ENCODE measurements at regions not wholly inside any gene's neighbourhood (a gene's known extent, or its start where the extent isn't known, plus 50 kb on each side); places are given as distances from the start of the nearest gene placed in this dataset.

DNA sequence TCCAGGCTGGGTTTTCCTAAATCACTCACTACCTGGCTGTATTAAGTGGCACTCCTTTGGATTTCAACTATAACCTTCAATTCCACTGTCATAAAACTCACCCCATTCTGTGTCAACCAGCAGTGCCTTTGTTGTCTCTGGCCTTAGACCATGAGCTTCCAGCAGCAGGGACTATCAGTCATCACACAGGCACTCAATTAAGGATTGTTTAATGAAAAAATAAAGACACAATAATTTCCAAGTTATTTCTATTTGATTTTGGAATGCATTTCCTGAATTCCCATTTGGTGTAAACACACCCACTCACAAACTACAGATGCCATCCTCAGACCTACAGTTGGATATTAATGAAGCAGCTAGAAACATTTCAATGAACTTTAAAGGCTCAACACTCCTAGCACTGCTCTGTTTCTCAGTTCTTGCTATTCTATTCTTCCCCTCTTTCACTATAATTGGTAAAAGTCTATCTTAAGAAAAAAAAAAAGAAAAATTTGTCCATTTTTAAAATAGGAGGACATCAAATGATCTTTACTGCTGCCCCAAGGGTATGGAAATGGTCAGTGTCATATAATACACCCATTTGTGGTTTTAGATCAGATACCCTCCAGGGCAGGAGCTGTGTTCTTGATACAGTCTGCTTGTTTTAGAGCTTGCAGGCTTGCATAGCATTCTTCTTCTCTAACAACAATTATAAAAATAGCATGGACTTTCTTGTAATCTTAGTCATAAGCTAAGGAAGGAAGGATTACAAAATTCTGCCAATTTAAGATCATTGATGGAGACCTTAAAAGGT is 156.4 kb downstream of the PTGER3 start:
- H3K4me2 ChIP-seq = no peak overlapping the region

DNA sequence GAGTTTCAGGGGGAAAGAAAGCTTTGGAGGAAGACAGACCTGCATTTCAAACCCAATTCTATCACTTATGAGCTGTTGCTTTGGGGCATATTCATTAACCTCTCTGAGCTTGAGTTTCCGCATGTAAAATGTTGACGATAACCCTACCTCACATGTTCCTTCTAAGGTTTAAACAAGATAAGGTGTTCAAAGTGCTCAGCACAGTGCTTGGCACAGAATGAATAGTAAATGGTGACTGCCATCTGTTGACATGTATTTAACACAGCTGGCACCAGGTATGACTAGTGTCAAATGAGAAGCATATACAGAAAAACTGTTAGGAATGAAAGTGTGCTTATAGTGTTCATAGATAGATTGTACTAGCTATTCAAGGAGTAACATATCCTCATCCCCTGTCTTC is 155.5 kb downstream of the PTGER3 start:
- no peaks in the 10 kb centered on the region for H3K9me3 ChIP-seq (ENCODE audit: low read depth)
- H3K79me2 ChIP-seq = no peaks in the 10 kb centered on the region
- no peak overlapping the region for H2AFZ ChIP-seq
- no peak overlapping the region for H3K27ac ChIP-seq
- H3K4me1 ChIP-seq (ENCODE audit: insufficient read depth) = no peaks in the 10 kb centered on the region
- TF ChIP-seq, protein P1, sequence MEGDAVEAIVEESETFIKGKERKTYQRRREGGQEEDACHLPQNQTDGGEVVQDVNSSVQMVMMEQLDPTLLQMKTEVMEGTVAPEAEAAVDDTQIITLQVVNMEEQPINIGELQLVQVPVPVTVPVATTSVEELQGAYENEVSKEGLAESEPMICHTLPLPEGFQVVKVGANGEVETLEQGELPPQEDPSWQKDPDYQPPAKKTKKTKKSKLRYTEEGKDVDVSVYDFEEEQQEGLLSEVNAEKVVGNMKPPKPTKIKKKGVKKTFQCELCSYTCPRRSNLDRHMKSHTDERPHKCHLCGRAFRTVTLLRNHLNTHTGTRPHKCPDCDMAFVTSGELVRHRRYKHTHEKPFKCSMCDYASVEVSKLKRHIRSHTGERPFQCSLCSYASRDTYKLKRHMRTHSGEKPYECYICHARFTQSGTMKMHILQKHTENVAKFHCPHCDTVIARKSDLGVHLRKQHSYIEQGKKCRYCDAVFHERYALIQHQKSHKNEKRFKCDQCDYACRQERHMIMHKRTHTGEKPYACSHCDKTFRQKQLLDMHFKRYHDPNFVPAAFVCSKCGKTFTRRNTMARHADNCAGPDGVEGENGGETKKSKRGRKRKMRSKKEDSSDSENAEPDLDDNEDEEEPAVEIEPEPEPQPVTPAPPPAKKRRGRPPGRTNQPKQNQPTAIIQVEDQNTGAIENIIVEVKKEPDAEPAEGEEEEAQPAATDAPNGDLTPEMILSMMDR (IDR thresholded peaks at IDR 0.05; ENCODE audit: poor library complexity) = no peak
- no peak for TF ChIP-seq EZH2 (IDR thresholded peaks at IDR 0.05; ENCODE audit: borderline replicate concordance)
- TF ChIP-seq EZH2phosphoT487 (IDR thresholded peaks at IDR 0.05; ENCODE audit: low read depth, severe bottlenecking, unreplicated experiment) = no peak
- no peak overlapping the region for H3K4me3 ChIP-seq
- no peaks in the 10 kb centered on the region for H4K20me1 ChIP-seq (ENCODE audit: insufficient read depth, poor library complexity, severe bottlenecking)
- no peaks in the 10 kb centered on the region for H3K36me3 ChIP-seq (replicated peaks; ENCODE audit: insufficient read depth, low read depth)
- WGBS (ENCODE audit: low lambda C conversion rate, missing lambda C conversion rate) = 78% methylated on average over 2 of the region's 2 CpGs
- H3K4me2 ChIP-seq = no peak overlapping the region
- H3K27me3 ChIP-seq = no peaks in the 10 kb centered on the region
- H3K9me2 ChIP-seq (replicated peaks; ENCODE audit: insufficient read depth) = no peaks in the 10 kb centered on the region
- DNase-seq (ENCODE audit: low spot score) = no peak

More for the DNA sequence above, 156.4 kb downstream of the PTGER3 start:
- Histone ChIP-seq H3K9me2 (replicated peaks; ENCODE audit: insufficient read depth) (no peaks in the 10 kb centered on the region), H3K36me3 (replicated peaks; ENCODE audit: insufficient read depth, low read depth) (no peaks in the 10 kb centered on the region), H2AFZ (no peak overlapping the region), H3K4me3 (no peak overlapping the region), H3K27me3 (no peaks in the 10 kb centered on the region), H3K4me1 (ENCODE audit: insufficient read depth) (no peaks in the 10 kb centered on the region), H3K9me3 (ENCODE audit: low read depth) (no peaks in the 10 kb centered on the region), H4K20me1 (ENCODE audit: insufficient read depth, poor library complexity, severe bottlenecking) (no peaks in the 10 kb centered on the region), H3K27ac (no peak overlapping the region), H3K79me2 (no peaks in the 10 kb centered on the region)
- no peak for TF ChIP-seq EZH2phosphoT487 (IDR thresholded peaks at IDR 0.05; ENCODE audit: low read depth, severe bottlenecking, unreplicated experiment)
- TF ChIP-seq EZH2 (IDR thresholded peaks at IDR 0.05; ENCODE audit: borderline replicate concordance) = no peak
- TF ChIP-seq, protein P1 (IDR thresholded peaks at IDR 0.05; ENCODE audit: poor library complexity) = no peak
- no peak for DNase-seq (ENCODE audit: low spot score)

DNA sequence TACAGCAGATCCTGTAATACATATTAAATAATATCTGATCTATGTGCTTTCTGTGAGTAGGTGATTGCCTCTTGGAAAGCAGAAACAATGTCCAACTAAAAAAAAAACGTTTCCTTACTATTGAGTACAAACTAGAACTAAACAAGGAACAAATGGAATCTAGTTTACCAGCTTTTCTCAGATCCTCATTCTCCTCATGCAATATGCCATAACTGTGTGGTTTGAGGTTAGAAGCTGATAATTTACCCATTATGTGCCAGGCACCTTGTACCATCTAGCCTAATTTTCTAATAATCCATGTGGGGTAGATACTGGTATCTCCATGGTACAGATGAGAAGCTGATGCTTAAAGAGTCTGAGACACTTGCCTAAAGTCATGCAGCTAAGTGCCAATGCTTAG is 154.7 kb downstream of the PTGER3 start:
- no peaks in the 10 kb centered on the region for H3K9me3 ChIP-seq (ENCODE audit: low read depth)
- H4K20me1 ChIP-seq (ENCODE audit: insufficient read depth, poor library complexity, severe bottlenecking) = no peaks in the 10 kb centered on the region
- H3K4me2 ChIP-seq = no peak overlapping the region
- no peak overlapping the region for H2AFZ ChIP-seq
- H3K27me3 ChIP-seq = no peaks in the 10 kb centered on the region
- H3K9me2 ChIP-seq (replicated peaks; ENCODE audit: insufficient read depth) = no peaks in the 10 kb centered on the region
- H3K36me3 ChIP-seq (replicated peaks; ENCODE audit: insufficient read depth, low read depth) = no peaks in the 10 kb centered on the region
- DNase-seq (ENCODE audit: low spot score) = no peak
- TF ChIP-seq EZH2phosphoT487 (IDR thresholded peaks at IDR 0.05; ENCODE audit: low read depth, severe bottlenecking, unreplicated experiment) = no peak
- TF ChIP-seq, protein P1 (IDR thresholded peaks at IDR 0.05; ENCODE audit: poor library complexity) = no peak
- no peak for TF ChIP-seq EZH2 (IDR thresholded peaks at IDR 0.05; ENCODE audit: borderline replicate concordance)
- no peak overlapping the region for H3K27ac ChIP-seq
- WGBS (ENCODE audit: low lambda C conversion rate, missing lambda C conversion rate) = 25% methylated on average over 1 of the region's 1 CpG
- no peaks in the 10 kb centered on the region for H3K79me2 ChIP-seq
- H3K4me3 ChIP-seq = no peak overlapping the region
- H3K4me1 ChIP-seq (ENCODE audit: insufficient read depth) = no peaks in the 10 kb centered on the region
